ENCODE measurements at regions not wholly inside any gene's neighbourhood (a gene's known extent, or its start where the extent isn't known, plus 50 kb on each side); places are given as distances from the start of the nearest gene placed in this dataset.

GRCh38 chr2:60267122-60267521 lies 286.3 kb downstream of the BCL11A start:
- in situ Hi-C loops (cut with MboI; ENCODE audit: low pct_ligation_motif_present in 1 of 4, low pct_unique_long_range_greater_than_20kb in 1 of 4, low sequenced_read_pairs in 3 of 4): no loop called here
- intact Hi-C loops (cut with DNase I; ENCODE audit: low total_unique reads): no loop called here
- no peak for TF ChIP-seq EP300 (IDR thresholded peaks at IDR 0.05; ENCODE audit: low read depth)
- TF ChIP-seq POLR2A (IDR thresholded peaks at IDR 0.05): no peak
- TF ChIP-seq CTCF (IDR thresholded peaks at IDR 0.05): no peak
- no peak for TF ChIP-seq POLR2AphosphoS5 (IDR thresholded peaks at IDR 0.05)
- Histone ChIP-seq H3K36me3 (no peaks in the 10 kb centered on the region), H3K4me1 (no peaks in the 10 kb centered on the region), H3K4me3 (no peak overlapping the region), H3K27ac (no peak overlapping the region), H3K9me3 (no peaks in the 10 kb centered on the region), H3K27me3 (no peaks in the 10 kb centered on the region)
- no peak for DNase-seq
- WGBS, 2 donors (ENCODE audit: low coverage in 1 of 2): 82% methylated on average over 5 of the region's 5 CpGs; no CpG with 5 or more reads in 1 of the 2 donors

- Histone ChIP-seq H3K36me3 (no peaks in the 10 kb centered on the region), H3K9me3 (no peaks in the 10 kb centered on the region), H3K27me3 (no peaks in the 10 kb centered on the region), H3K4me1 (no peaks in the 10 kb centered on the region), H3K4me3 (no peak overlapping the region), H3K27ac (no peak overlapping the region)
- in situ Hi-C loops (cut with MboI; ENCODE audit: low pct_ligation_motif_present in 1 of 4, low pct_unique_long_range_greater_than_20kb in 1 of 4, low sequenced_read_pairs in 3 of 4) (no loop called here), intact Hi-C loops (cut with DNase I; ENCODE audit: low total_unique reads) (no loop called here)
- TF ChIP-seq POLR2AphosphoS5 (IDR thresholded peaks at IDR 0.05) (no peak), POLR2A (IDR thresholded peaks at IDR 0.05) (no peak), EP300 (IDR thresholded peaks at IDR 0.05; ENCODE audit: low read depth) (no peak)
- WGBS, 2 donors (ENCODE audit: low coverage in 1 of 2): 89% methylated on average over 7 of the region's 7 CpGs; no CpG with 5 or more reads in 1 of the 2 donors
- DNase-seq: no peak
Measured at GRCh38 chr2:60262178-60262577, 291.3 kb downstream of the BCL11A start.

- Histone ChIP-seq H3K4me1 (no peaks in the 10 kb centered on the region), H3K27ac (no peak overlapping the region), H3K9me3 (no peaks in the 10 kb centered on the region), H3K27me3 (no peaks in the 10 kb centered on the region), H3K36me3 (no peaks in the 10 kb centered on the region), H3K4me3 (no peak overlapping the region)
- in situ Hi-C loops (cut with MboI; ENCODE audit: low pct_ligation_motif_present in 1 of 4, low pct_unique_long_range_greater_than_20kb in 1 of 4, low sequenced_read_pairs in 3 of 4) (no loop called here), intact Hi-C loops (cut with DNase I; ENCODE audit: low total_unique reads) (no loop called here)
- 64 to 79% methylated on average over 5 to 13 of the region's 13 CpGs for WGBS, 2 donors (ENCODE audit: low coverage in 1 of 2)
- no peak for DNase-seq
- TF ChIP-seq EP300 (IDR thresholded peaks at IDR 0.05; ENCODE audit: low read depth) (no peak), CTCF (IDR thresholded peaks at IDR 0.05) (no peak), POLR2A (IDR thresholded peaks at IDR 0.05) (no peak), POLR2AphosphoS5 (IDR thresholded peaks at IDR 0.05) (no peak)
Measured at GRCh38 chr2:60260639-60261296, 292.7 kb downstream of the BCL11A start.

GRCh38 chr2:60259781-60260180 lies 293.7 kb downstream of the BCL11A start:
- TF ChIP-seq POLR2AphosphoS5 (IDR thresholded peaks at IDR 0.05) (no peak), EP300 (IDR thresholded peaks at IDR 0.05; ENCODE audit: low read depth) (no peak), CTCF (IDR thresholded peaks at IDR 0.05) (no peak), POLR2A (IDR thresholded peaks at IDR 0.05) (no peak)
- in situ Hi-C loops (cut with MboI; ENCODE audit: low pct_ligation_motif_present in 1 of 4, low pct_unique_long_range_greater_than_20kb in 1 of 4, low sequenced_read_pairs in 3 of 4): no loop called here
- 84 to 100% methylated on average over 1 of the region's 1 CpG for WGBS, 2 donors (ENCODE audit: low coverage in 1 of 2)

More at GRCh38 chr2:60259781-60260180, 293.7 kb downstream of the BCL11A start:
- Histone ChIP-seq H3K4me3 (no peak overlapping the region), H3K9me3 (no peaks in the 10 kb centered on the region), H3K36me3 (no peaks in the 10 kb centered on the region), H3K27me3 (no peaks in the 10 kb centered on the region), H3K4me1 (no peaks in the 10 kb centered on the region), H3K27ac (no peak overlapping the region)
- intact Hi-C loops (cut with DNase I; ENCODE audit: low total_unique reads): no loop called here
- no peak for DNase-seq

Measured in transverse colon (tissue), 4 donors.